ENCODE measurements at regions not wholly inside any gene's neighbourhood (a gene's known extent, or its start where the extent isn't known, plus 50 kb on each side); places are given as distances from the start of the nearest gene placed in this dataset.

GRCh38 chr18:22552254-22552653, 134.5 kb upstream of the CTAGE1 start:
- TF ChIP-seq EZH2 (IDR thresholded peaks at IDR 0.05) (no peak), CTCF (IDR thresholded peaks at IDR 0.05) (no peak), EZH2phosphoT487 (IDR thresholded peaks at IDR 0.05) (no peak)
